ENCODE measurements at regions not wholly inside any gene's neighbourhood (a gene's known extent, or its start where the extent isn't known, plus 50 kb on each side); places are given as distances from the start of the nearest gene placed in this dataset.

DNA sequence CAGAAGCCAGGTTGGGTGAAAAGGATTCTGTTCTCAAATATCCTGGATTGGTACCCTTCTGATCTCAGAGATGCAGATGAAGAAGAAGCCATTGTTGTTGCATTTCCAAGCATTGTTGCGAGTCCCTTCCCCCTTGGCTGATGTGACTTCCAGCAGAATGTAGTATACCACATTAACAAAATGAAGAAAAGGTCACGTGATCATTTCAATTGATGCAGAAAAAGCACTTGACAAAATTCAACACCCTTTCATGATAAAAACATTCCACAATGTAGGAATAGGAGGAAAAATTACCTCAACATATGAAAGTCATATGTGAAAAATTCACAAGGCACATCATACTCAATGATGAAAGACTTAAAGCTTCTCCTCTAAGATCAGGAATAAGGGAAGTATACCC is 181.9 kb upstream of the PFN2 start:
- Histone ChIP-seq H3K9ac (ENCODE audit: insufficient read depth in 1 of 2, low read depth in 2 of 2, low read length in 2 of 2) (no peak overlapping the region), H3K36me3 (ENCODE audit: control insufficient read depth, insufficient read depth, low read length) (no peaks in the 10 kb centered on the region), H4K20me1 (replicated peaks; ENCODE audit: control insufficient read depth, insufficient read depth, low read length) (no peaks in the 10 kb centered on the region), H3K4me3 (no peak overlapping the region), H3K4me1 (replicated peaks in 1 of 2; ENCODE audit: control insufficient read depth in 2 of 2, insufficient read depth in 2 of 2, low read length in 2 of 2) (no peaks in the 10 kb centered on the region), H2AFZ (ENCODE audit: low read depth, low read length) (no peak overlapping the region), H3K9me1 (ENCODE audit: control insufficient read depth, insufficient read depth, low read length) (no peaks in the 10 kb centered on the region), H3K4me2 (ENCODE audit: insufficient read depth, low read length) (no peak overlapping the region), H3K9me3 (replicated peaks; ENCODE audit: control insufficient read depth, insufficient read depth, low read depth, low read length) (no peaks in the 10 kb centered on the region), H3K27ac (ENCODE audit: extremely low read depth, low read depth, low read length) (no peak overlapping the region), H3K79me2 (ENCODE audit: control insufficient read depth, insufficient read depth, low read length) (no peaks in the 10 kb centered on the region), H3K27me3 (ENCODE audit: control insufficient read depth in 2 of 2, insufficient read depth in 2 of 2, low read length in 2 of 2) (peaks cover 11 to 15% of the 10 kb centered on the region in 2 experiments; a peak in 3 of 5 replicates)
- intact Hi-C loops (cut with micrococcal nuclease) (no loop called here), in situ Hi-C loops (cut with MboI) (no loop called here)
- no peak for DNase-seq (ENCODE audit: extremely low read depth in 1 of 4, low spot score in 3 of 4)
- ATAC-seq, result no peak
- no TSS peak for BruUV-seq (replicated peaks)
- WGBS (ENCODE audit: insufficient coverage, low coverage, missing lambda C conversion rate), result 0% methylated on average over 2 of the region's 2 CpGs
- no peak for TF ChIP-seq SMAD2 (IDR thresholded peaks at IDR 0.05; ENCODE audit: low read depth, low read length)
- TF ChIP-seq RAD51 (IDR thresholded peaks at IDR 0.05; ENCODE audit: borderline replicate concordance, low read depth), result peak; percentile 75
- no peak for TF ChIP-seq PCBP2 (IDR thresholded peaks at IDR 0.05; ENCODE audit: low read depth, low read length, poor library complexity, severe bottlenecking)
- no peak for TF ChIP-seq EWSR1 (IDR thresholded peaks at IDR 0.05; ENCODE audit: borderline replicate concordance, low read depth, partially characterized antibody)
- no peak for TF ChIP-seq SRSF9 (IDR thresholded peaks at IDR 0.05; ENCODE audit: borderline replicate concordance, low read depth, low read length)
- TF ChIP-seq PTRF (tag; IDR thresholded peaks at IDR 0.05), result no peak
- 0 out of 2 replicates have a peak, but pooled peaks have one; percentile 31 for TF ChIP-seq TOE1 (IDR thresholded peaks at IDR 0.05; ENCODE audit: borderline replicate concordance)
- no peak for TF ChIP-seq TOE1 (CRISPR knock-in tag; IDR thresholded peaks at IDR 0.05; ENCODE audit: borderline replicate concordance, low read depth)
- no peak for TF ChIP-seq HMG20A (CRISPR knock-in tag; conservative IDR thresholded peaks at IDR 0.05)
- TF ChIP-seq CBX8 (IDR thresholded peaks at IDR 0.05; ENCODE audit: borderline replicate concordance, extremely low read depth, low read depth, low read length, poor library complexity, severe bottlenecking), result no peak
- TF ChIP-seq CBFA2T2 (conservative IDR thresholded peaks at IDR 0.05), result peak; percentile 44
- TF ChIP-seq, protein P1, sequence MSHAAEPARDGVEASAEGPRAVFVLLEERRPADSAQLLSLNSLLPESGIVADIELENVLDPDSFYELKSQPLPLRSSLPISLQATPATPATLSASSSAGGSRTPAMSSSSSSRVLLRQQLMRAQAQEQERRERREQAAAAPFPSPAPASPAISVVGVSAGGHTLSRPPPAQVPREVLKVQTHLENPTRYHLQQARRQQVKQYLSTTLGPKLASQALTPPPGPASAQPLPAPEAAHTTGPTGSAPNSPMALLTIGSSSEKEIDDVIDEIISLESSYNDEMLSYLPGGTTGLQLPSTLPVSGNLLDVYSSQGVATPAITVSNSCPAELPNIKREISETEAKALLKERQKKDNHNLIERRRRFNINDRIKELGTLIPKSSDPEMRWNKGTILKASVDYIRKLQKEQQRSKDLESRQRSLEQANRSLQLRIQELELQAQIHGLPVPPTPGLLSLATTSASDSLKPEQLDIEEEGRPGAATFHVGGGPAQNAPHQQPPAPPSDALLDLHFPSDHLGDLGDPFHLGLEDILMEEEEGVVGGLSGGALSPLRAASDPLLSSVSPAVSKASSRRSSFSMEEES (CRISPR knock-in tag; IDR thresholded peaks at IDR 0.05), result peak; percentile 93
- TF ChIP-seq POLR2B (IDR thresholded peaks at IDR 0.05; ENCODE audit: low read depth, partially characterized antibody), result no peak
- FAIRE-seq, result no peak
- ChIA-PET CTCF (ENCODE audit: low intra/inter-chr PET ratio) (no interaction called here), POLR2A (interaction anchor here (0.5 kb wide), 1 partner anchor 593 kb away, joined by 3 read pairs; no protein-coding TSS in a partner anchor)
